ENCODE measurements at regions not wholly inside any gene's neighbourhood (a gene's known extent, or its start where the extent isn't known, plus 50 kb on each side); places are given as distances from the start of the nearest gene placed in this dataset.

GRCh38 chr13:74000876-74001275, 133.3 kb downstream of the KLF12 start:
- no peak for DNase-seq

DNA sequence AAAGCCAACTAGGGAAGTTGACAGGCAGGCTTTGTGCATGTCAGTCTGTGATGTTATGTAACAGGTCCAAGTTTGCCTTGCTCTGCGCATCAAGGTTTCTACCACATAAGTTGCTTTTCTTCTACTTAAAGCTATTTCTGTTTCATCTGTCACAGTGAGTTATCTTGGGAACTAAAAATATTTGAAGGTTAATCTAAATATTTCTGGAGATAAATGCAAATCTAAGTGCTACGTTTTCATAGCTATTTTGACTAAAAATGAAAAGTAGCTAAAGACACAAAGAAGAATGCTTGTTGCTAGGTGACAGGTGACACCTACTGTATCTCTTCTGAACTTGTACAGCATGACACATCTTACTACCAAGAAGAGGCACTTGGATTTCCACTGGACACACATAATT, 135.6 kb downstream of the KLF12 start:
- DNase-seq = peak in 1 of 51 donors; percentile 36

DNA sequence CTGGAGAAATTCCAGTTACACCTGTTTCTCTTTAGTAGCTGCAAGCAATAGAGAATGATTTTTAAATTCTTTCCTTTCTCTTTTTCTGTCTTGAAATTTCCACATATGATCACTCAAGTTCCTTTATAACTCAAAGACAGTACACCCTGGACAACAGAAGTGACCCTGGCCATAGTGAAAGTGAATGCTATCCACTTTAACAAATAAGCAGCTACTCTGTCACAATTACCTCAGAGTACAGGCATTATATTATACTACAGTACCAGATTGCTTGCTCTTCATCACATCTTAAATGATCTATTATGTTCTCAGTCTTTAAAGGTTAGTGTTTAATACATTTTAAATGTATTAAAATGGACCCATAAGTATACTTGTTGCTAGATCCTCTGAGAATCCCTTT, 136.2 kb downstream of the KLF12 start:
- DNase-seq = no peak

- DNase-seq = no peak
These were observed 137.6 kb downstream of the KLF12 start for GRCh38 chr13:73996569-73996968.

DNA sequence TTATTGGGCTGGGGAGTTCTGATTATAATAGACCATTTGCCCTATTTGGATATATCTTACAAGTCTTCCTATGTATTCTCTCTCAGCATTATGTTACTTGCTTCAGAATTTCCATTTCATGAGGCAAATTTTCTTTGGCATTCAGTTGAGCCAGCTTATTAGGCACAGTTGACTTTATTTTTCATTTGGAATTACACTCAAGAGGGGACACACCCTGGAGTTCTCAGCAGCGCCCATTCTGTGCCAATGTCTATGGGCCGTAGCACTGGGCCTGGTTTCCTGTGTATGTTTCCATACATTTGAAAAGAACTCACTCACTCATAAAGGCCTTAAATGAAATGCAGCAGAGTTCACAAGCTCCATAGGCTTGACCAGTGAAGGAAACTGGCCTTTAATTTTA, 138.5 kb downstream of the KLF12 start:
- no peak for DNase-seq

DNA sequence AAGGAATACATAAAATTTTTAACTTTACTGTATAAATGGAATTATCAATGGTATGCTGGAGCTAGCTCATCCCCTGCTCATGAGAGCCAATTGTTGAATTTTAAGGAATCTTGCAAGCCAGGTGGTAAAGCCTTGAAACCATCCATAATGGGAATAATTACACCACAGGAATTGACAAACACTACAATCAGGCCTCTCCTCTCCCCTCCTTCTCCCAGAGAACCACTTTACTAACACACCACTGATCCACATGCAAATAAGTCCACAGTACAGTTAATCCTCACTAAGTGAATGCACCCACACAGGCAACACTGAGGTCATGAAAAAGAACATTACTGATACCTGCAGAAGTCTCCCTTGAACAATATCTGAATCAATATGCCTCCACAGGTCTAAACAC, 140.5 kb downstream of the KLF12 start:
- DNase-seq = no peak

DNA sequence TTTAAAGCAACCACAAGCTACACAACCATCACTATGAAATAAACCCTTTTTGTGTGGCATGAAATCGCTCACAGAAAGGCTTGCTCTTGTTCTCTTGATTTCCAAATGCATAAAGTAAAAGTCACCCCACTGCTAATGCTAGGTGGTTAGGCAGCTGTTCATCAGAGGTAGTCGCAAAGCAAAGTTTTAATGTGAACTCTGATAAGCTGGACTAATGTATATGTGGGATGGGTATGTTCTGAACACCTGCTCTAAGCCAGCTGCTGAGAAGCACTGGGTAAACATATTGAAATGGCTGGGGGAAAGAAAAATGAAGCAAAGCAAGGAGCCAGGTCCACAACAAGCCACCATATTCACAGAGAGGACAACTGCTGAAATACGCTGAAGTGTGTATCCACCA, 142.3 kb downstream of the KLF12 start:
- no peak for DNase-seq

GRCh38 chr13:73991384-73991783, 142.8 kb downstream of the KLF12 start:
- no peak for DNase-seq

- DNase-seq = no peak
These were observed 144.9 kb downstream of the KLF12 start for GRCh38 chr13:73989244-73989843.

DNA sequence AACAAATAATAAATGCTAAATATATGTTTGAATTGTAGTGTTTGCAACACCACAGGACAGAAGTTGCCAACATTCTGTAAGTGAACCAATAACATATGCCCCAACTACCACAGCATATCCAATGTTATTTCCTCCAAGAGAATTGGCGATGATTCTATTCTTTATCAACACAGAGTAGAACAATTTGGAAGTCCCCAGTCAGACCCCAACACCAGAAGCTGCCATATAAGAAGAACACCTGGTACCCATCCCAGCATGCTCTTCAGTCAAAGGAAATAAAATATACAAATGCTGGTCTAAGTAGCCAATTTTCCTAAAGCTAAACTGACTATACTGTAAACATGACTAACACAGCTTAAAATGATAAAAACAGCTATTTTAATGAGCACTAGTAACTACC, 145.7 kb downstream of the KLF12 start:
- DNase-seq = no peak

- DNase-seq = no peak
These were observed 146.6 kb downstream of the KLF12 start for GRCh38 chr13:73987618-73988017.

DNA sequence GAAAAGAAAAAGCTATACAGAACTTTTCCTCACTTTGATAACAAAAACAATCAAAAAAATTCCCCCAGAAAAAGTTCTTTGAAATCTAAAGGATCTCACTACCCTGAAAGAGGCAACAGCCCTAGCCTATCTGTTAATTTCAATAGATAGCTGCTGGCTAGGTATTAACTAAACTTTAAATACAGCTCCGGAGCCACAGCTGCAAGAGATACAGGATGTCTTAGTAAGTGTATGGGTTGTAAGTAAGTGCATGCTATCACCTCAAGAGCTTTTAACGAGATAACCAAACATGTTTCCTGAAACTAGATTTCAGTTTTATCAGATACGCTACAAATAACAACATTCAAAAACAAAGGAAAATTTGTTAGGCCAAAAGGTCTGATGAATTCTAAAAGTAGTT, 148.4 kb downstream of the KLF12 start:
- no peak for DNase-seq

- DNase-seq = no peak
These were observed 149.1 kb downstream of the KLF12 start for GRCh38 chr13:73984949-73985691.

DNA sequence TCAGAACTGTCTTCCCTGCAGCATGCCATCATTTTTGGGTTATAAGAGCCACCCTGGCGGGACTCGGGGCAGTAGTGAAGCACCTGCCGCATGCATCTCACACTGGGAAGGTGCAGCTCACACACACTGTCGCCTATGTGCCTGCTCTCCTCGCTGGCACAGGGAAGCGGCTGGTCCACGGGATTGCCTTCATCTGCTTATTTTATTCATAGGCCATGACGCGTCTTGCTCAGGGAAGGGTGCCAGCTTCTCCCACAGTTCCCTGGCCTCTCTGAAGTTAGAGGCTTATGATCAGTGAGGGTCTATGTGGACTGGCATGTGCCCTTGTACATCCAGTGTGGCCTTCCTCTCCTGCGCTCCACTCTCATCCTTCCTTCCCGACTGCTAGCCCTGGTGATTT, 150.0 kb downstream of the KLF12 start:
- DNase-seq = peak in 1 of 51 donors; percentile 2

DNA sequence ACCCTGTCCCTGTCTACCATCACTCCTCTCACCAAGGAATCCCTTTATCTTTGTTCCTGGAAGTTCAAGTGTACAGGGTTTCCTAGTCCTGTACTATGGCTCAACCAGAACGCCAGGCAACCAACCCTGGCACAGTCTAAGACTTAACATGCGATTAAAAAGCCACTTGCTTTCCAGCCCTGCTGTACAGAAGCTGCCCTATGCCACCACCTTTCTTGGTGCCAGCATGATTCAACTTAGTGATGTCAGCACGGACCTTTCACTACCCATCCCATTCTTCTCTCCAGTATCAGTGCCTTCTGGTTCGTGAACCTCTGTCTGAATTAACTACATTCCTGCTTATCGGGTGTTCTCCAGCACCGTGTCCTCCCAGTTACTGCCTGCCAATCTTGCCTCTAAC, 151.1 kb downstream of the KLF12 start:
- DNase-seq = no peak

DNA sequence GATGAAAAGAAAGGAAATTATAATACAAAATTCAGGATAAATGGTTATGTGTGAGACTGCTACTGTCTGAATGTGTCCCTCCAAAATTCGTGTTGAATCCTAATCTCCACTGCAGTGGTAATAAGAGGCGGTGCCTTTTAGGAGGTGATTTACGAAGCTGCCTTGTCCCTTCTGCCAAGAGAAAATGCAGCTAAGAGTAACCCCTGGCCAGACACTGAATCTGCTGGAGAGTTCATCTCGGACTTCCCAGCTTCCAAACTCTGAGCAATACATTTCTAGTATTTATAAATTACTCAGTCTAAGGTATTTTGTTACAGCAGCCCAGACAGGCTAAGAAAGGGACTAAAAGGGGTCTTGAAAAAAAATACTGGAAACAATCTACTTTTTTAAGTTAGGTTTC, 152.6 kb downstream of the KLF12 start:
- DNase-seq = no peak

GRCh38 chr13:73975767-73976166, 158.4 kb downstream of the KLF12 start:
- no peak for DNase-seq

- DNase-seq = no peak
These were observed 160.2 kb downstream of the KLF12 start for GRCh38 chr13:73974051-73974450.

DNA sequence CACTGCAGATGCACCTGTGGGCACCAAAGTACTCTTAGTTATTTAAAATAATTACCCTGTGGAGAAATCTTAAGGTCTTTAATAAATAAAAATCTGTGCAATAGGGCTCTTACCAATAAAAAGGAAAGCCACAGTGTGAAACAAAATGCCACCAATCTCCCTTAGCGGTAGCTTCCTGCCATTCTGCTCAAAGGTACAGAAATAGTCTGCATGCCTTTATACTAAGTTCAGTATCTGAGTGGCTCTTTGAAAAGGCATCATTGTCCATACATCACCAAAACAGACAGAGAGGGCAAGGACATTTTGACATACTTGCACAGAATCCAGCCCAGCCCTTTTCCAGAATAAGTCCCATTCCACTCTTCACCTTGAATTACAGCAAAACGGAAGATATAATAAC, 161.0 kb downstream of the KLF12 start:
- no peak for DNase-seq

GRCh38 chr13:73972545-73972944, 161.7 kb downstream of the KLF12 start:
- no peak for DNase-seq

- DNase-seq = no peak
These were observed 162.7 kb downstream of the KLF12 start for GRCh38 chr13:73971481-73971880.

GRCh38 chr13:73970421-73971055, 163.7 kb downstream of the KLF12 start:
- peak in 1 of 51 donors; percentile 17 for DNase-seq
